AML-193 (cell line): ENCODE measurements at regions not wholly inside any gene's neighbourhood (a gene's known extent, or its start where the extent isn't known, plus 50 kb on each side); places are given as distances from the start of the nearest gene placed in this dataset.

ENCODE experiments used
- DNase-seq, 2 experiments: peaks; one replicate each; lab custom pipeline; 2025; lab: John Stamatoyannopoulos, UW

- no peak for DNase-seq
Observed at GRCh38 chr3:107077391-107077790, 299.8 kb upstream of the CCDC54 start.

- DNase-seq, result no peak
Observed at GRCh38 chr3:107082527-107082926, 294.7 kb upstream of the CCDC54 start.

- no peak for DNase-seq
Observed at GRCh38 chr3:107085261-107085660, 292.0 kb upstream of the CCDC54 start.

GRCh38 chr3:107092121-107092520 is 285.1 kb upstream of the CCDC54 start:
- no peak for DNase-seq

- no peak for DNase-seq
Observed at GRCh38 chr3:107098864-107099263, 278.4 kb upstream of the CCDC54 start.

- no peak for DNase-seq
Observed at GRCh38 chr3:107100137-107100536, 277.1 kb upstream of the CCDC54 start.

GRCh38 chr3:107100573-107100972 is 276.7 kb upstream of the CCDC54 start:
- DNase-seq, result no peak

GRCh38 chr3:107103786-107104185 is 273.5 kb upstream of the CCDC54 start:
- DNase-seq, result no peak

GRCh38 chr3:107106316-107106715 is 270.9 kb upstream of the CCDC54 start:
- DNase-seq, result no peak

GRCh38 chr3:107106907-107107306 is 270.3 kb upstream of the CCDC54 start:
- no peak for DNase-seq

GRCh38 chr3:107110596-107111305 is 266.5 kb upstream of the CCDC54 start:
- no peak for DNase-seq

- no peak for DNase-seq
Observed at GRCh38 chr3:107111872-107112271, 265.4 kb upstream of the CCDC54 start.

GRCh38 chr3:107112356-107112755 is 264.9 kb upstream of the CCDC54 start:
- no peak for DNase-seq

GRCh38 chr3:107116251-107116650 is 261.0 kb upstream of the CCDC54 start:
- DNase-seq, result no peak

GRCh38 chr3:107117156-107117555 is 260.1 kb upstream of the CCDC54 start:
- DNase-seq, result no peak

GRCh38 chr3:107117922-107118536 is 259.2 kb upstream of the CCDC54 start:
- DNase-seq, result peak in 1 of 2 experiments; percentile 26

GRCh38 chr3:107124885-107125284 is 252.4 kb upstream of the CCDC54 start:
- DNase-seq, result no peak

GRCh38 chr3:107128946-107129345 is 248.3 kb upstream of the CCDC54 start:
- no peak for DNase-seq

- no peak for DNase-seq
Observed at GRCh38 chr3:107130089-107130700, 247.0 kb upstream of the CCDC54 start.

GRCh38 chr3:107132674-107133073 is 244.6 kb upstream of the CCDC54 start:
- no peak for DNase-seq

- no peak for DNase-seq
Observed at GRCh38 chr3:107133891-107134290, 243.3 kb upstream of the CCDC54 start.

GRCh38 chr3:107142171-107142570 is 235.1 kb upstream of the CCDC54 start:
- no peak for DNase-seq

- DNase-seq, result no peak
Observed at GRCh38 chr3:107142786-107143575, 234.3 kb upstream of the CCDC54 start.
